Heart right ventricle (tissue), 16 donors: ENCODE measurements at regions not wholly inside any gene's neighbourhood (a gene's known extent, or its start where the extent isn't known, plus 50 kb on each side); places are given as distances from the start of the nearest gene placed in this dataset.

ENCODE experiments used
- ATAC-seq, 8 donors: fragments of 200-7000 bp; cut with Tn5 transposase; one replicate each; pipeline ENCODE4 v1.9.1; 2020; ENCODE audit warnings: mild to moderate bottlenecking in 8 of 8, moderate library complexity in 8 of 8, moderate number of reproducible peaks in 1 of 8
- DNase-seq, 2 donors: peaks; one replicate each; pipeline ENCODE4 v3.0.0-alpha.2; 2020
- H3K27ac ChIP-seq, 10 donors: fragments of 200-600 bp; sonication (generic) in 2 of 10; one replicate each; pipeline versions ENCODE4 v1.5.0 to v1.8.0; 2020 to 2022; ENCODE audit warnings: mild to moderate bottlenecking in 3 of 10
- H3K27me3 ChIP-seq, 7 donors: fragments of 200-600 bp; one replicate each; pipeline ENCODE4 v1.8.0; 2021 to 2022; ENCODE audit warnings: mild to moderate bottlenecking in 2 of 7
- H3K36me3 ChIP-seq, 9 donors: fragments of 200-600 bp; sonication (generic) in 1 of 9; one replicate each; pipeline versions ENCODE4 v1.5.0 to v1.8.0; 2020 to 2022; ENCODE audit warnings: mild to moderate bottlenecking in 2 of 9
- H3K4me1 ChIP-seq, 9 donors: fragments of 200-600 bp; sonication (generic) in 1 of 9; one replicate each; pipeline versions ENCODE4 v1.5.0 to v1.8.0; 2020 to 2022; ENCODE audit warnings: mild to moderate bottlenecking in 4 of 9
- H3K4me3 ChIP-seq, 10 donors: fragments of 200-600 bp; sonication (generic) in 2 of 10; one replicate each; pipeline versions ENCODE4 v1.5.0 to v1.8.0; 2020 to 2022; ENCODE audit warnings: mild to moderate bottlenecking in 7 of 10, moderate library complexity in 2 of 10
- H3K9me3 ChIP-seq, 11 donors: fragments of 200-600 bp in 10 of 11; sonication (generic) in 2 of 11; one replicate each; pipeline versions ENCODE4 v1.5.0 to v1.8.0; 2013 to 2022; ENCODE audit warnings: mild to moderate bottlenecking in 2 of 11, control low read depth in 1 of 11, moderate library complexity in 1 of 11
- WGBS, 2 donors: extraction: QIAGEN DNeasy Blood & Tissue Kit; methylation state at CpG; one replicate each; pipeline ENCODE4 v1.1.7; 2013; ENCODE audit warnings: inconsistent platforms in 1 of 2; 5-methylcytosine and 5-hydroxymethylcytosine counted together
- intact Hi-C, 10 donors: fragments of 100-400 bp; cut with DNase I; formaldehyde crosslinking; loops; one replicate each; pipeline versions ENCODE4 v1.11.1 to v1.14.2; 2022
- TF ChIP-seq, protein P1 (sequence below), 9 donors: fragments of 200-600 bp; sonication (generic) in 2 of 9; IDR thresholded peaks; one replicate each; pipeline versions ENCODE4 v1.5.0 to v1.8.0; 2021 to 2022; ENCODE audit warnings: antibody characterized with exemption in 9 of 9, mild to moderate bottlenecking in 5 of 9, moderate library complexity in 1 of 9
- donor health status: Arrhythmogenic right ventricular cardiomyopathy.
- donor health status: ischemic (EF 13 %, LVEDD 7.1; RV severe dilation, severe dysfunction).
- donor health status: healthy with polysubstance abuse.
- donor health status: DM: no; HTN: yes; CAD: no.
- donor health status: DM: no; HTN: no; CAD: no.
- donor health status: ischemic (EF 25% LVEDD 6.9; RV normal size, moderate dysfunction).
- donor health status: ischemic (EF 25% LVEDD 5.7; RV mildly dilated, moderate dysfunction).
- donor health status: healthy.
- donor health status: DM: yes; HTN: yes; CAD: no.
- donor health status: Ischemic cardiomyopathy.
- donor health status: ischemic (EF 35%, LVEDD 5.7; RV mildly dilated, moderate dysfunction).
- donor health status: nonischemic (EF 11% LVEDD 7.7; RV severe dilation, severe dysfunction).
- donor health status: DM: yes; HTN: yes; CAD: no.
- donor health status: PGD.
- donor health status: ischemic (EF 29% LVEDD 5.4; RV normal size, mild dysfunction).
- donor health status: nonischemic (EF 23%, LVEDD 6.1; RV moderate dilation, normal function).

DNA sequence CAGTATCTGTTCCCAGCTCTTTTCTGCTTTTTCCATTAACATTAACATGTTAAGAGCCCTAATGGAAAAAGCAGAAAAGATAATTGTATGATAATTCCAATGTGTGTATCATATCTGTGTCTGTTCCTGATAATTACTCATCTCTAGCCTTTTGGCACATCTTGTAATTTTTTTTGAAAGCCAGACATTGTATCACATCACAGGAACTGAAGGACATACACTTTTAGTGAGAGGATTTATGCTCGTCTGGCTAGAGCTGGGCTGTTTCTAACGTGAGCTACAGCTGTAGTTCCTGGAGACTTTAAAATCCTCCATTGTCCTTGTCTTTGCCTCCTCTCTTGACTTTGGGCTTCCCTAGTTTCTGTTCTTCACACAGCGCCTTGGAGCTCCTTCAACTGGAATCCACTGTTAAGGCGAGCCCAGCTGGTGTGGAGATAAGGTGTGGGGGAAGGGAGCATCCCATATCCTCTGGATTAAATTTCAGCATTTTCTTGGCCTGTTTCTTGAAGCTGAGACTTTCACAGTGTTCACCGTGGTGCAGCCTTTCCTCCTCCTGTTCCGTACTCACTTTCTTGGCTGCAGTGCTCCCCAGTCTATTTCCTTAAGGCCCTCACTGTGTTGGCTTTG, 211.5 kb downstream of the GALR1 start:
- TF ChIP-seq, protein P1, sequence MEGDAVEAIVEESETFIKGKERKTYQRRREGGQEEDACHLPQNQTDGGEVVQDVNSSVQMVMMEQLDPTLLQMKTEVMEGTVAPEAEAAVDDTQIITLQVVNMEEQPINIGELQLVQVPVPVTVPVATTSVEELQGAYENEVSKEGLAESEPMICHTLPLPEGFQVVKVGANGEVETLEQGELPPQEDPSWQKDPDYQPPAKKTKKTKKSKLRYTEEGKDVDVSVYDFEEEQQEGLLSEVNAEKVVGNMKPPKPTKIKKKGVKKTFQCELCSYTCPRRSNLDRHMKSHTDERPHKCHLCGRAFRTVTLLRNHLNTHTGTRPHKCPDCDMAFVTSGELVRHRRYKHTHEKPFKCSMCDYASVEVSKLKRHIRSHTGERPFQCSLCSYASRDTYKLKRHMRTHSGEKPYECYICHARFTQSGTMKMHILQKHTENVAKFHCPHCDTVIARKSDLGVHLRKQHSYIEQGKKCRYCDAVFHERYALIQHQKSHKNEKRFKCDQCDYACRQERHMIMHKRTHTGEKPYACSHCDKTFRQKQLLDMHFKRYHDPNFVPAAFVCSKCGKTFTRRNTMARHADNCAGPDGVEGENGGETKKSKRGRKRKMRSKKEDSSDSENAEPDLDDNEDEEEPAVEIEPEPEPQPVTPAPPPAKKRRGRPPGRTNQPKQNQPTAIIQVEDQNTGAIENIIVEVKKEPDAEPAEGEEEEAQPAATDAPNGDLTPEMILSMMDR (IDR thresholded peaks at IDR 0.05): no peak
- Histone ChIP-seq H3K4me3 (no peak overlapping the region), H3K27me3 (peaks cover 0 to 9% (median 0%) of the 10 kb centered on the region in 7 donors), H3K4me1 (no peaks in the 10 kb centered on the region), H3K27ac (peak overlapping the region in 3 of 10 donors; percentile 12 to 53 (median 28)), H3K9me3 (no peaks in the 10 kb centered on the region), H3K36me3 (no peaks in the 10 kb centered on the region)
- 32 to 33% methylated on average over 6 of the region's 6 CpGs for WGBS, 2 donors
- intact Hi-C loops: loop anchor here in 1 of 10 donors (10.0 kb wide), 1 partner anchor 184 kb away; no protein-coding TSS in a partner anchor
- ATAC-seq: peak in 7 of 8 donors; percentile 72 to 88 (median 81)
- DNase-seq: peak in 1 of 2 donors; percentile 36

DNA sequence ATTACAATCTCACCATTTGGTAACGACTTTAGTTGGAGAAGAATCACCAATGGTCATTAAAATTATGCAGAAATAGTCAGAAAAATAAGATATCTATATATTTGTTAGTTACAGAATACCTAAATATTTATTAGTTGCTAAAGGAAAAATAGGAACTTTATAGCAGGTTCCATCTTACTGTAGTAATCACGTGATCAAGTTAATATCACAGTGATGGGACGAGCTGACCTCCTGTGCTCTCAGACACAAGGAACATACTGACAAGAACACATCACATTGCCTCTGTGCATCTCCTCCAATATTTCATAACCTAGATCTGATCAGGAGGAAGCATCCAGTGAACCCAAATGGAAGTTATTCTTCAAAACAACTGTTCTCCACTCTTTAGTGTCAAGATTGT, 215.3 kb downstream of the GALR1 start:
- no peaks in the 10 kb centered on the region for H3K4me1 ChIP-seq
- H3K36me3 ChIP-seq: no peaks in the 10 kb centered on the region
- TF ChIP-seq, protein P1 (IDR thresholded peaks at IDR 0.05): no peak
- no peaks in the 10 kb centered on the region for H3K9me3 ChIP-seq
- H3K27me3 ChIP-seq: peaks cover 0 to 15% (median 0%) of the 10 kb centered on the region in 7 donors
- DNase-seq (no peak), ATAC-seq (no peak)
- 63 to 64% methylated on average over 3 of the region's 3 CpGs for WGBS, 2 donors
- no peak overlapping the region for H3K27ac ChIP-seq
- H3K4me3 ChIP-seq: no peak overlapping the region
- intact Hi-C loops: loop anchor here in 1 of 10 donors (10.0 kb wide), 1 partner anchor 180 kb away; no protein-coding TSS in a partner anchor

DNA sequence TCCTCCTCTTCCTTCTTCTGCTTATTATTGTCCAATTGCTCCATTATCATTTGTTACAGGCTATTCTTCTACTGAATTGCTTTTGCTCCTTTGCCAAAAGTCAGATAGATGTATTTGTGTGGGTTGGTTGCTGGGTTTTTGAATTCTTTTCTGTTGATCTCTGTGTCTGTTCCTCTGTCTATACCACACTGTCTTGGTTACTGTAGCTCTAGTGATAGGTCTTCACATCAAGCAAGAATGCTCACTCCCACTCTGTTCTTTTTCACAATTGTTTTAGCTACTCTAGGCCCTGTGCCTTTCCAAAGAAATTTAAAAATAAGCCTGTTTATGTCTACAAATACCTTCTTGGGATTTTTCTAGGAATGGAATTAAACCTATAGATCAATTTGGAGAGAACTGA, 217.2 kb downstream of the GALR1 start:
- peaks cover 0 to 15% (median 0%) of the 10 kb centered on the region in 7 donors for H3K27me3 ChIP-seq
- no peaks in the 10 kb centered on the region for H3K4me1 ChIP-seq
- no peaks in the 10 kb centered on the region for H3K9me3 ChIP-seq
- intact Hi-C loops: loop anchor here in 1 of 10 donors (10.0 kb wide), 1 partner anchor 178 kb away; no protein-coding TSS in a partner anchor
- H3K4me3 ChIP-seq: no peak overlapping the region
- DNase-seq (no peak), ATAC-seq (no peak)
- TF ChIP-seq, protein P1 (IDR thresholded peaks at IDR 0.05): no peak
- H3K27ac ChIP-seq: no peak overlapping the region
- H3K36me3 ChIP-seq: no peaks in the 10 kb centered on the region

DNA sequence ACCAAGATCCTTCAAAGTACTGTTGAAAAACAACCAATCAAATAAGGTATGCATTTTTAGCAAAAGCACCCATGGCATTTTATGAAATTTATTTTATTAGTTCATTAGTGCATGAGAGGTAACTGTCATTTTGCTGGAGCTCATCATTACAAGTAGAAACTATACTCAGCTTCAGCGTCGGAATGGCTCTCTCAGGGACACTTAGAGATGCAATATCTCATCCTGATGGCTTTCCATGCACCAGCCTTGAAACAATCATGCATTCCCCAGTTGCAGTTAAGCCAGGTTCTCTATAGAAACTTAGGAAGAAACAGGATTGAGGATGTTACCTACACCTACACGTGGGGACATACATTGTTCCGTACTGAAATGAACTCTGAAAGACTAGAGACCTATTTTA, 219.5 kb downstream of the GALR1 start:
- WGBS, 2 donors: 88 to 90% methylated on average over 4 of the region's 4 CpGs
- ATAC-seq: no peak
- no peak for DNase-seq
- Histone ChIP-seq H3K27ac (no peak overlapping the region), H3K36me3 (no peaks in the 10 kb centered on the region), H3K27me3 (peaks cover 0 to 19% (median 0%) of the 10 kb centered on the region in 7 donors), H3K9me3 (no peaks in the 10 kb centered on the region), H3K4me1 (no peaks in the 10 kb centered on the region), H3K4me3 (no peak overlapping the region)
- intact Hi-C loops: loop anchor here in 1 of 10 donors (10.0 kb wide), 1 partner anchor 176 kb away; no protein-coding TSS in a partner anchor
- TF ChIP-seq, protein P1 (IDR thresholded peaks at IDR 0.05): no peak
